ENCODE measurements at regions not wholly inside any gene's neighbourhood (a gene's known extent, or its start where the extent isn't known, plus 50 kb on each side); places are given as distances from the start of the nearest gene placed in this dataset.

DNA sequence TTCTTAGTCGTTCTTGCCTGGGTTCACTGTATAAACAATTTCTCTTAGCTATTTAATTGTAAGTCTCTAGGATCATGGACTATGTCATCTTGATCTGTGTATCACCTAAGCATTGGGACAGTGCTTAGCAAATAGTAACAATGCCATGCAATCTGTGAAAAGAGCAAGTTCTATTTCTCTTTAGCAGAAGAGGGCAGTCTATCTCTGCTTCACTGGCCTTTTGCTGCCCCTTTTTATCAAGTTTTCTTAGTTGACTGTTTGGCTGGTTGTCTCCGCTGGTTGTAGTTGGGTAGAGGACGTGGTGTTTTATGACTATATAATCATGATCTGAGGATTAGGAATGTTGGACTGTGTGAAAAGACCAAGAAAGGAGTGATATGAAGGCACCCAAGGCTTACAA is 315.0 kb downstream of the JRKL start:
- TF ChIP-seq, protein P1, sequence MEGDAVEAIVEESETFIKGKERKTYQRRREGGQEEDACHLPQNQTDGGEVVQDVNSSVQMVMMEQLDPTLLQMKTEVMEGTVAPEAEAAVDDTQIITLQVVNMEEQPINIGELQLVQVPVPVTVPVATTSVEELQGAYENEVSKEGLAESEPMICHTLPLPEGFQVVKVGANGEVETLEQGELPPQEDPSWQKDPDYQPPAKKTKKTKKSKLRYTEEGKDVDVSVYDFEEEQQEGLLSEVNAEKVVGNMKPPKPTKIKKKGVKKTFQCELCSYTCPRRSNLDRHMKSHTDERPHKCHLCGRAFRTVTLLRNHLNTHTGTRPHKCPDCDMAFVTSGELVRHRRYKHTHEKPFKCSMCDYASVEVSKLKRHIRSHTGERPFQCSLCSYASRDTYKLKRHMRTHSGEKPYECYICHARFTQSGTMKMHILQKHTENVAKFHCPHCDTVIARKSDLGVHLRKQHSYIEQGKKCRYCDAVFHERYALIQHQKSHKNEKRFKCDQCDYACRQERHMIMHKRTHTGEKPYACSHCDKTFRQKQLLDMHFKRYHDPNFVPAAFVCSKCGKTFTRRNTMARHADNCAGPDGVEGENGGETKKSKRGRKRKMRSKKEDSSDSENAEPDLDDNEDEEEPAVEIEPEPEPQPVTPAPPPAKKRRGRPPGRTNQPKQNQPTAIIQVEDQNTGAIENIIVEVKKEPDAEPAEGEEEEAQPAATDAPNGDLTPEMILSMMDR (IDR thresholded peaks at IDR 0.05) = no peak
- H3K27me3 ChIP-seq = no peaks in the 10 kb centered on the region
- H3K36me3 ChIP-seq = no peaks in the 10 kb centered on the region
- H3K4me3 ChIP-seq = no peak overlapping the region
- DNase-seq = no peak
- intact Hi-C loops (cut with DNase I; ENCODE audit: low total_unique reads) = no loop called here
- no peak overlapping the region for H3K27ac ChIP-seq
- H3K9me3 ChIP-seq = no peaks in the 10 kb centered on the region
- H3K4me1 ChIP-seq = no peaks in the 10 kb centered on the region

DNA sequence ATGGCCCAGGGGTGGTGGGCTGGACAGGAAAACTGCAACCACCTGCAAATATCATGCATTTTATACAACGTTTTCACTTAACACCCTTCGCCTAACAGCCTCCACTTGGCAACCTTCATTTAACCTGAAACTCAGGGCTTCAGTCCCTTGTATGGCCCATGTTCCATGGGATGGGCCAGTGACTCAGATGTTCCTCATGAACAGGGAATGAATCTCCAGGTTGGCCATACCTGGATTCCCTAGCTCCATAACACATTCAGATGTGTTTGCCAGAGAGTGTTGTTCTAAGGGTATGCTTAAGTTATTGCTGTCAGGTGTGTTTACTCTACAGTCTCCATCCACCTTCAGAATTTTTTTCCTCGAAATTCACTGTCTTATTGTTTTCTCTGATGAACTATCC is 316.9 kb downstream of the JRKL start:
- TF ChIP-seq, protein P1 (IDR thresholded peaks at IDR 0.05) = no peak
- intact Hi-C loops (cut with DNase I; ENCODE audit: low total_unique reads) = no loop called here
- Histone ChIP-seq H3K27me3 (no peaks in the 10 kb centered on the region), H3K36me3 (no peaks in the 10 kb centered on the region), H3K9me3 (no peaks in the 10 kb centered on the region), H3K27ac (no peak overlapping the region), H3K4me1 (no peaks in the 10 kb centered on the region), H3K4me3 (no peak overlapping the region)
- no peak for DNase-seq

DNA sequence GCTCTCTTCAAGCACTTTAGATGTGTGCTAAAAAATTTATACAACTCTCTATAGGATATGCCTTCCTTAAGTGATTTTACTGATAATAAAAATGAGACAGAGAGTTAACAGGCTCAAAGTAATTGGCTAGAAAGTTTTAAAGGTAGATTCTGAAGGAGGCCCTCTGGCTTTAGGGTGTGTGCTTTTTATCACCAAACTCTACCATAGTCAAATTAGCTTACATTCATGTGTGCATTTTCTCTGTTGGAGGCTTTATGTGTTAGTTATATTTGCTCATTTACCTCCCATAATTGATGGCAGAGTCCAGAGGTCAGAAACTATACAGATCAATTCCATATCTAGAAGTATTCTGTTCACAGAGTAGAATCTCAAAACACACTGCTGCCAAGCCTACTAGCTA is 317.5 kb downstream of the JRKL start:
- Histone ChIP-seq H3K9me3 (no peaks in the 10 kb centered on the region), H3K27ac (no peak overlapping the region), H3K4me3 (no peak overlapping the region), H3K36me3 (no peaks in the 10 kb centered on the region), H3K27me3 (no peaks in the 10 kb centered on the region), H3K4me1 (no peaks in the 10 kb centered on the region)
- TF ChIP-seq, protein P1 (IDR thresholded peaks at IDR 0.05) = no peak
- intact Hi-C loops (cut with DNase I; ENCODE audit: low total_unique reads) = no loop called here
- DNase-seq = no peak

DNA sequence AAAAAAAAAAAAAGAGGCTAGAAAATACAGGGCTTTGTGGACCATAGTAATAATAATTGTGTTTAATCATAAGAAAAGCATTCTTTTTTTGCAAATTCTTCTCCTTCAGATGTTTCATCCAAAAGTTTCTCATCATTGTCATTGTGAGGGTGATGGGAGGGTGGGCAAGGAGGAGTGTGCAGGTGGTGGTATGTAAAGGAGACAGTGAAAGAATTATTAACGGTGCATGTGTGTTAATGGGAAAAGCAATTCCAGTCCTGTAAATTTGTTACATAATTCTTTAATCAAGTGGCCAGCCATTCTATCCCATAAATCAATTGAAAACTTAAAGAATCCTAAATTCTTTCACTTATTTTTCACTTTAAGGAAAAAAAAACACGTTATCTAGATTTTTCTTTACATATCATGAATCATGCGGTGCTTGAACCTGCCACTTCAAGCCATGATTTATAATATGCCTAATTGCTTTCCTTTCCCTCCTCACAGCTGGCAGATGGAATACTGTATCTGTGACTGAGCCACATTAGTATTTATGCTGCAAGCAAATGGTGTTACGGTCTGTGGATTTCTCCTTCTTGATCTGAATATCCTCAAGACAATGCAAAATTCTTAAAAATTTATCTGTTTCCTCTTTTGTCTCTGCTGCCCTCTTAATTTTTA is 318.5 kb downstream of the JRKL start:
- H3K36me3 ChIP-seq = no peaks in the 10 kb centered on the region
- H3K27me3 ChIP-seq = no peaks in the 10 kb centered on the region
- no peak overlapping the region for H3K4me3 ChIP-seq
- H3K4me1 ChIP-seq = no peaks in the 10 kb centered on the region
- no peak overlapping the region for H3K27ac ChIP-seq
- no peaks in the 10 kb centered on the region for H3K9me3 ChIP-seq
- DNase-seq = no peak
- TF ChIP-seq, protein P1 (IDR thresholded peaks at IDR 0.05) = no peak
- intact Hi-C loops (cut with DNase I; ENCODE audit: low total_unique reads) = no loop called here

DNA sequence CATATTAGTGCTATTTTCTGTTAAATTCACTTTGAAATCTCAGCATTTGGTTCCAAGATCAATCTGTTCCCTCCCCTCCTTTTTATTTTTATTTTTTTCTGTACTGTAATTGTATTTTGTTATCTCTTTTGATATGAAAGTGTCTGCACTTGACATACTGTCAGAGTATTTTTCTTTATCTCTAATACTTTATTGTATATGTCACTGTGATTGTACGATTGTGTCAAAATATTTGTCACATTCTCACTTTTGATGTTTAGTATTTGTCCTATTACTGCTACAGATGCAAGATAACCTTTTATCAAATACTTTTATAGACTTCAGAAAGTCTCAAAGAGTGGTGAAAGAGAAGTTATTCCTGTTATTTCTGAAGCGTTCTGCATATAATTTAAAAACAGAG is 323.5 kb downstream of the JRKL start:
- no peak for DNase-seq
- intact Hi-C loops (cut with DNase I; ENCODE audit: low total_unique reads) = no loop called here
- TF ChIP-seq, protein P1 (IDR thresholded peaks at IDR 0.05) = no peak
- Histone ChIP-seq H3K9me3 (no peaks in the 10 kb centered on the region), H3K4me1 (no peaks in the 10 kb centered on the region), H3K27me3 (no peaks in the 10 kb centered on the region), H3K36me3 (no peaks in the 10 kb centered on the region), H3K27ac (no peak overlapping the region), H3K4me3 (no peak overlapping the region)

DNA sequence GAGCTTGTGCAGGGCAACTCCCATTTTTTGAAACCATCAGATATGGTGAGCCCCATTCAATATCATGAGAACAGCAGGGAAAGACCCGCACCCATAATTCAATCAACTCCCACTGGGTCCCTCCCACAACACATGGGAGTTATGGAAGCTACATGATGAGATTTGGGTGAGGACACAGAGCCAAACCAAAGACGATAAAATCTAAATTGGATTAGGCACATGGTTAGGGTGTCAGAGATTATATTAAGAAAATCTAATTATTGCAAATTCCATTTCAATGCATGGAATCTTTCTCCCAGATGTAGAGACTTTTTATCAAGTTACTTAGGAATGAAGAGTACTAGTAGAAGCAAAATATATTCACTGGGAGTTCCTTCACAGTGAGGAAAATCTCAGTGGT is 324.9 kb downstream of the JRKL start:
- intact Hi-C loops (cut with DNase I; ENCODE audit: low total_unique reads) = no loop called here
- no peak overlapping the region for H3K27ac ChIP-seq
- H3K27me3 ChIP-seq = no peaks in the 10 kb centered on the region
- no peak overlapping the region for H3K4me3 ChIP-seq
- H3K9me3 ChIP-seq = no peaks in the 10 kb centered on the region
- TF ChIP-seq, protein P1 (IDR thresholded peaks at IDR 0.05) = no peak
- H3K4me1 ChIP-seq = no peaks in the 10 kb centered on the region
- DNase-seq = no peak
- H3K36me3 ChIP-seq = no peaks in the 10 kb centered on the region

Measured in tibial artery (tissue), 4 donors.